Transverse colon (tissue), 4 donors: ENCODE measurements at regions not wholly inside any gene's neighbourhood (a gene's known extent, or its start where the extent isn't known, plus 50 kb on each side); places are given as distances from the start of the nearest gene placed in this dataset.

Experiments
- POLR2A ChIP-seq: fragments of 450-650 bp; IDR thresholded peaks from one replicate; pipeline ENCODE4 v1.6.1; 2016; ENCODE audit warnings: antibody characterized with exemption, mild to moderate bottlenecking, moderate library complexity
- POLR2AphosphoS5 ChIP-seq, 3 donors: sonication (generic); formaldehyde crosslinking; IDR thresholded peaks; one replicate each; pipeline ENCODE4 v1.6.1; 2016; ENCODE audit warnings: antibody characterized with exemption in 3 of 3
- TF ChIP-seq, protein P1 (sequence below), 5 experiments: fragments of 200-600 bp in 3 of 5; fragments of 450-650 bp in 2 of 5; sonication (generic) in 3 of 5; IDR thresholded peaks; 1 replicate in 2 of 5; 2 replicates in 3 of 5; pipeline ENCODE4 v1.5.1; 2016 to 2017; ENCODE audit warnings: antibody characterized with exemption in 5 of 5, inconsistent platforms in 3 of 5, mild to moderate bottlenecking in 2 of 5, moderate library complexity in 1 of 5

DNA sequence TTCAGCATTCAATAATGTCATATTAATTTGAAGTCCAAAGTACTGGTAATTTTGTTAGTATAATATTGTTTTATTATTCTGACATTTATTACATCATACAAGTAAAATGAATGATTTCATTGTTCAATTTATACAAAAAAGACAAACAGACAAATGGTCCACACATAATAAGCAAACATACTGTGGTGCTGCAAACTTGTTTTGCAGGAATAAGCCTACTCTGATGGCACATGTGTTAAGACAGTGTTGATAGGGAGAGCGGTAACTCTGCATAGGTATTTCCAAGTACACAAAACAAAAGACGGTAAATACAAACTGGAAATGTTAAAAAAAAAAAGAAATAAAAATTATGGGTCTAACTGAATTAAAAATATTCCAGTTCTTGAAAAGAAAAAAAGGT lies 59.7 kb upstream of the DPYD start:
- TF ChIP-seq POLR2AphosphoS5 (IDR thresholded peaks at IDR 0.05) (no peak), POLR2A (no peak)
- TF ChIP-seq, protein P1, sequence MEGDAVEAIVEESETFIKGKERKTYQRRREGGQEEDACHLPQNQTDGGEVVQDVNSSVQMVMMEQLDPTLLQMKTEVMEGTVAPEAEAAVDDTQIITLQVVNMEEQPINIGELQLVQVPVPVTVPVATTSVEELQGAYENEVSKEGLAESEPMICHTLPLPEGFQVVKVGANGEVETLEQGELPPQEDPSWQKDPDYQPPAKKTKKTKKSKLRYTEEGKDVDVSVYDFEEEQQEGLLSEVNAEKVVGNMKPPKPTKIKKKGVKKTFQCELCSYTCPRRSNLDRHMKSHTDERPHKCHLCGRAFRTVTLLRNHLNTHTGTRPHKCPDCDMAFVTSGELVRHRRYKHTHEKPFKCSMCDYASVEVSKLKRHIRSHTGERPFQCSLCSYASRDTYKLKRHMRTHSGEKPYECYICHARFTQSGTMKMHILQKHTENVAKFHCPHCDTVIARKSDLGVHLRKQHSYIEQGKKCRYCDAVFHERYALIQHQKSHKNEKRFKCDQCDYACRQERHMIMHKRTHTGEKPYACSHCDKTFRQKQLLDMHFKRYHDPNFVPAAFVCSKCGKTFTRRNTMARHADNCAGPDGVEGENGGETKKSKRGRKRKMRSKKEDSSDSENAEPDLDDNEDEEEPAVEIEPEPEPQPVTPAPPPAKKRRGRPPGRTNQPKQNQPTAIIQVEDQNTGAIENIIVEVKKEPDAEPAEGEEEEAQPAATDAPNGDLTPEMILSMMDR (IDR thresholded peaks at IDR 0.05): no peak
